WTC11 (cell line): ENCODE measurements at regions not wholly inside any gene's neighbourhood (a gene's known extent, or its start where the extent isn't known, plus 50 kb on each side); places are given as distances from the start of the nearest gene placed in this dataset.

ENCODE experiments used
- ATF2 ChIP-seq: sonication (generic); formaldehyde crosslinking; IDR thresholded peaks from 2 replicates; pipeline ENCODE4 v1.8.1; 2022; ENCODE audit warnings: low read depth, missing genetic modification reagents, borderline replicate concordance
- ATF3 ChIP-seq: sonication (generic); formaldehyde crosslinking; conservative IDR thresholded peaks from 2 replicates; pipeline ENCODE4 v1.8.1; 2022; ENCODE audit warnings: mild to moderate bottlenecking, missing genetic modification reagents
- CREB1 ChIP-seq: sonication (generic); formaldehyde crosslinking; IDR thresholded peaks from 2 replicates; pipeline ENCODE4 v1.8.0; 2023; ENCODE audit warnings: mild to moderate bottlenecking, missing genetic modification reagents
- CTCF ChIP-seq: fragments of 200-600 bp; IDR thresholded peaks from 2 replicates; pipeline ENCODE4 v1.8.0; 2022; ENCODE audit warnings: antibody characterized with exemption
- ELF4 ChIP-seq: sonication (generic); formaldehyde crosslinking; IDR thresholded peaks from 2 replicates; pipeline ENCODE4 v1.8.1; 2022; ENCODE audit warnings: low read depth, mild to moderate bottlenecking, moderate library complexity, missing genetic modification reagents
- FOXP4 ChIP-seq: sonication (generic); formaldehyde crosslinking; IDR thresholded peaks from 2 replicates; pipeline ENCODE4 v1.8.0; 2022; ENCODE audit warnings: mild to moderate bottlenecking, missing genetic modification reagents
- HMGXB4 ChIP-seq: sonication (generic); formaldehyde crosslinking; IDR thresholded peaks from 2 replicates; pipeline ENCODE4 v1.8.1; 2023; ENCODE audit warnings: mild to moderate bottlenecking, moderate library complexity, missing genetic modification reagents
- MYBL2 ChIP-seq: sonication (generic); formaldehyde crosslinking; IDR thresholded peaks from 2 replicates; pipeline ENCODE4 v1.8.1; 2023; ENCODE audit warnings: mild to moderate bottlenecking, moderate library complexity, missing genetic modification reagents
- SMAD4 ChIP-seq: sonication (generic); formaldehyde crosslinking; IDR thresholded peaks from 2 replicates; pipeline ENCODE4 v1.8.0; 2022; ENCODE audit warnings: mild to moderate bottlenecking, missing genetic modification reagents
- SP1 ChIP-seq: sonication (generic); formaldehyde crosslinking; conservative IDR thresholded peaks from 2 replicates; pipeline ENCODE4 v1.8.1; 2022; ENCODE audit warnings: missing genetic modification reagents
- USF2 ChIP-seq: sonication (generic); formaldehyde crosslinking; IDR thresholded peaks from 2 replicates; pipeline ENCODE4 v1.8.1; 2023; ENCODE audit warnings: mild to moderate bottlenecking, missing genetic modification reagents, moderate library complexity

- no peak for TF ChIP-seq CTCF
- TF ChIP-seq CREB1 (CRISPR knock-in tag), result no peak
- TF ChIP-seq SP1 (CRISPR knock-in tag), result no peak
- TF ChIP-seq MYBL2 (CRISPR knock-in tag), result no peak
- no peak for TF ChIP-seq ELF4 (CRISPR knock-in tag)
- TF ChIP-seq FOXP4 (CRISPR knock-in tag), result no peak
- no peak for TF ChIP-seq ATF3 (CRISPR knock-in tag)
- no peak for TF ChIP-seq SMAD4 (CRISPR knock-in tag)
- TF ChIP-seq USF2 (CRISPR knock-in tag), result no peak
- no peak for TF ChIP-seq HMGXB4
- no peak for TF ChIP-seq ATF2
Observed at GRCh38 chr6:133099573-133099972, 141.6 kb upstream of the EYA4 start.
